ENCODE measurements at regions not wholly inside any gene's neighbourhood (a gene's known extent, or its start where the extent isn't known, plus 50 kb on each side); places are given as distances from the start of the nearest gene placed in this dataset.

- Histone ChIP-seq H3K27ac (ENCODE audit: low read depth, low read length) (no peak overlapping the region), H3K4me3 (ENCODE audit: low read length) (no peak overlapping the region), H3K4me1 (ENCODE audit: control insufficient read depth, insufficient read depth, low read length) (no peaks in the 10 kb centered on the region), H3K9ac (ENCODE audit: extremely low read depth, low read length, poor library complexity, severe bottlenecking) (no peak overlapping the region), H3K27me3 (ENCODE audit: control insufficient read depth, insufficient read depth, low read length, poor library complexity, severe bottlenecking) (no peaks in the 10 kb centered on the region), H3K9me3 (ENCODE audit: control insufficient read depth, low read length) (no peaks in the 10 kb centered on the region), H3K36me3 (ENCODE audit: control insufficient read depth, insufficient read depth, low read length) (no peaks in the 10 kb centered on the region)
- Mint-ChIP-seq H3K36me3 (ENCODE audit: low read depth) (no peaks in the 10 kb centered on the region), H3K27ac (no peak overlapping the region), H3K9me3 (no peaks in the 10 kb centered on the region), H3K4me1 (peaks cover 11% of the 10 kb centered on the region), H3K27me3 (ENCODE audit: insufficient read depth) (no peaks in the 10 kb centered on the region), H3K4me3 (no peak overlapping the region)
- WGBS, 2 experiments (ENCODE audit: insufficient coverage in 1 of 2, insufficient read length in 1 of 2), result 93% methylated on average over 7 of the region's 7 CpGs
- no peak for DNase-seq
- no peak for TF ChIP-seq CTCF (conservative IDR thresholded peaks at IDR 0.05)
These were observed 265.3 kb downstream of the SHQ1 start for GRCh38 chr3:72582963-72583362.

GRCh38 chr3:72582211-72582878, 265.9 kb downstream of the SHQ1 start:
- no peak for DNase-seq
- Histone ChIP-seq H3K9me3 (ENCODE audit: control insufficient read depth, low read length) (no peaks in the 10 kb centered on the region), H3K4me1 (ENCODE audit: control insufficient read depth, insufficient read depth, low read length) (no peaks in the 10 kb centered on the region), H3K36me3 (ENCODE audit: control insufficient read depth, insufficient read depth, low read length) (no peaks in the 10 kb centered on the region), H3K4me3 (ENCODE audit: low read length) (no peak overlapping the region), H3K9ac (ENCODE audit: extremely low read depth, low read length, poor library complexity, severe bottlenecking) (no peak overlapping the region), H3K27ac (ENCODE audit: low read depth, low read length) (no peak overlapping the region), H3K27me3 (ENCODE audit: control insufficient read depth, insufficient read depth, low read length, poor library complexity, severe bottlenecking) (no peaks in the 10 kb centered on the region)
- Mint-ChIP-seq H3K4me1 (peaks cover 11% of the 10 kb centered on the region), H3K9me3 (no peaks in the 10 kb centered on the region), H3K27me3 (ENCODE audit: insufficient read depth) (no peaks in the 10 kb centered on the region), H3K4me3 (no peak overlapping the region), H3K27ac (peak overlapping the region; percentile 31), H3K36me3 (ENCODE audit: low read depth) (no peaks in the 10 kb centered on the region)
- 83 to 95% methylated on average over 3 to 6 of the region's 6 CpGs for WGBS, 2 experiments (ENCODE audit: insufficient coverage in 1 of 2, insufficient read length in 1 of 2)
- no peak for TF ChIP-seq CTCF (conservative IDR thresholded peaks at IDR 0.05)

GRCh38 chr3:72580900-72581299, 267.3 kb downstream of the SHQ1 start:
- no peak overlapping the region for H3K4me3 ChIP-seq (ENCODE audit: low read length)
- no peaks in the 10 kb centered on the region for H3K36me3 Mint-ChIP-seq (ENCODE audit: low read depth)
- H3K27me3 Mint-ChIP-seq (ENCODE audit: insufficient read depth), result no peaks in the 10 kb centered on the region
- no peak overlapping the region for H3K27ac Mint-ChIP-seq
- no peak for TF ChIP-seq CTCF (conservative IDR thresholded peaks at IDR 0.05)
- no peak overlapping the region for H3K27ac ChIP-seq (ENCODE audit: low read depth, low read length)
- H3K9me3 ChIP-seq (ENCODE audit: control insufficient read depth, low read length), result no peaks in the 10 kb centered on the region
- 82 to 100% methylated on average over 1 to 2 of the region's 2 CpGs for whole genome bisulfite sequencing, 2 experiments (ENCODE audit: insufficient coverage in 1 of 2, insufficient read length in 1 of 2)
- DNase-seq, result no peak
- no peaks in the 10 kb centered on the region for H3K9me3 Mint-ChIP-seq
- H3K27me3 ChIP-seq (ENCODE audit: control insufficient read depth, insufficient read depth, low read length, poor library complexity, severe bottlenecking), result no peaks in the 10 kb centered on the region
- H3K4me3 Mint-ChIP-seq, result no peak overlapping the region
- no peak overlapping the region for H3K9ac ChIP-seq (ENCODE audit: extremely low read depth, low read length, poor library complexity, severe bottlenecking)
- H3K4me1 ChIP-seq (ENCODE audit: control insufficient read depth, insufficient read depth, low read length), result no peaks in the 10 kb centered on the region
- H3K4me1 Mint-ChIP-seq, result peaks cover 11% of the 10 kb centered on the region
- no peaks in the 10 kb centered on the region for H3K36me3 ChIP-seq (ENCODE audit: control insufficient read depth, insufficient read depth, low read length)
